NCI-H345 treated with DMSO at 0.1 percent for 48 hours (cell line): ENCODE measurements at regions not wholly inside any gene's neighbourhood (a gene's known extent, or its start where the extent isn't known, plus 50 kb on each side); places are given as distances from the start of the nearest gene placed in this dataset.

Experiments used
- DNase-seq: peaks from one replicate; lab custom pipeline; 2025; ENCODE audit not compliant: unreplicated experiment; lab: John Stamatoyannopoulos, UW

GRCh38 chr11:8323161-8323935, 59.7 kb upstream of the LMO1 start:
- DNase-seq = no peak

- DNase-seq = no peak
Observed at GRCh38 chr11:8321876-8322275, 58.2 kb upstream of the LMO1 start.

GRCh38 chr11:8320076-8320475, 56.4 kb upstream of the LMO1 start:
- DNase-seq = no peak

GRCh38 chr11:8318536-8318935, 54.9 kb upstream of the LMO1 start:
- no peak for DNase-seq

- no peak for DNase-seq
Observed at GRCh38 chr11:8317159-8317558, 53.5 kb upstream of the LMO1 start.

GRCh38 chr11:8315954-8316353, 52.3 kb upstream of the LMO1 start:
- DNase-seq = no peak

GRCh38 chr11:8315463-8315862, 51.8 kb upstream of the LMO1 start:
- no peak for DNase-seq

- no peak for DNase-seq
Observed at GRCh38 chr11:8314916-8315315, 51.2 kb upstream of the LMO1 start.

- DNase-seq = no peak
Observed at GRCh38 chr11:8313504-8314090, 49.9 kb upstream of the LMO1 start.
